ENCODE measurements at regions not wholly inside any gene's neighbourhood (a gene's known extent, or its start where the extent isn't known, plus 50 kb on each side); places are given as distances from the start of the nearest gene placed in this dataset.
A peak's percentile ranks its signal among the peaks of the same experiment; 100 is the strongest.

DNA sequence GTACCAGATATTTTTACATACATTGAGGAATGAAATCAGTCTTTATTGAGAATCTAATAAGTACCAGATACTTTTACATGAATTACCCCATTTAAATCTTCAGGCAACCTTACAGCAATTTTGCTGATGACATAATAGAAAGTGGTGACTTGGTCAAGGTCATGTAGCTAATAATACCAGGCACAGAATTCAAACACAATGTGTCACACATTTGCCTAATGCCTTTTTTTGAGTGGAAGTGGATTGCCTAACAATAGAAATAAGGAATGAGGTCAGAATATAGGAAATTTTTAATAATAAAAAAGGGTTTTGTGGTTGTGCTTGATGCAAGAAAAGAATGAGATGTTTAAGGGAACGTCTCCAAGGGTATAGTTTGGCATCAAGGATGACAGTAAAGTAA is 466.6 kb upstream of the IGFBP3 start:
- TF ChIP-seq, protein P1, sequence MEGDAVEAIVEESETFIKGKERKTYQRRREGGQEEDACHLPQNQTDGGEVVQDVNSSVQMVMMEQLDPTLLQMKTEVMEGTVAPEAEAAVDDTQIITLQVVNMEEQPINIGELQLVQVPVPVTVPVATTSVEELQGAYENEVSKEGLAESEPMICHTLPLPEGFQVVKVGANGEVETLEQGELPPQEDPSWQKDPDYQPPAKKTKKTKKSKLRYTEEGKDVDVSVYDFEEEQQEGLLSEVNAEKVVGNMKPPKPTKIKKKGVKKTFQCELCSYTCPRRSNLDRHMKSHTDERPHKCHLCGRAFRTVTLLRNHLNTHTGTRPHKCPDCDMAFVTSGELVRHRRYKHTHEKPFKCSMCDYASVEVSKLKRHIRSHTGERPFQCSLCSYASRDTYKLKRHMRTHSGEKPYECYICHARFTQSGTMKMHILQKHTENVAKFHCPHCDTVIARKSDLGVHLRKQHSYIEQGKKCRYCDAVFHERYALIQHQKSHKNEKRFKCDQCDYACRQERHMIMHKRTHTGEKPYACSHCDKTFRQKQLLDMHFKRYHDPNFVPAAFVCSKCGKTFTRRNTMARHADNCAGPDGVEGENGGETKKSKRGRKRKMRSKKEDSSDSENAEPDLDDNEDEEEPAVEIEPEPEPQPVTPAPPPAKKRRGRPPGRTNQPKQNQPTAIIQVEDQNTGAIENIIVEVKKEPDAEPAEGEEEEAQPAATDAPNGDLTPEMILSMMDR (IDR thresholded peaks at IDR 0.05): no peak

DNA sequence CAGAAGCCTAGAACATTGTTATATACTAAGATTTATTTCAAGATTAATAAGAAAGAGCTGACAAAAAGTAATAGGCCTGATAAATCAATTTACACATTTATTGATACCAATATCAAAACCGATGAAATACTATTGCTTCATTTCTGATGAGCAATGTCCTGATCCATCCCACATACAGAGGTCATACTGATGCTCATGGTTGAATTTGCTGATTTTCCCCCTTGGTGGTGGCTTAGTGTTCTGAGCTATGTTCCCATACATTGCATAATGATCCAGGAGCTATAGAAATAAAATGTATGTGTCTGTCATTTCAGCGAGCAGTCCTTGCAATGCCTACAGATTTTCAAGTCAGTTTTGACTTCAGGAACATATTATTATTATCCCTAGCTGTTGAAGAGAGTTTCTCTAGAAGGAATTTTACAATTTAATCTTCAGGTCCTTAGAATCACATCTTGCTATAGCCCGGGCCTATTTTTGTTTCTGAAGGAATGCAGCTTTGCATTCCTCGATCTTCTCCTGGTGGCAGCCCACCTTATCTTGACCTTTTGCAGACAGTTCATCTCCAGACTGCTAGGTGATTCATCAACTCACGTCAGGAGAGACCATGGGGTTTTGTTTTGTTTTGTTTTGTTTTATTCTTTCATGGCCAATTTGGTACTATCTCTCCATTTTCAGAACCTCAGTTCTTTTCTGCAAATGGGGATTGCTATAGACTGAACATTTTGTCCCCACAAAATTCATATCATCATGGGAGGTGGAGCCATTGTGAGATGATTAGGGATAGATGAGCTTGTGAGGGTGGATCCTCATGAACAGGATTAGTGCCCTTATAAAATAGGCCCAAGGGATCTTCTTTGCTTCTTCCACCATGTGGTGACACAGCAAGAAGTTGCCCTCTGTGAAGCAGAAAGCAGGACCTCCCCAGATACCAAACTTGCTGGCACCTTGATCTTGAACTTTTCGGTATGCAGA is 465.6 kb upstream of the IGFBP3 start:
- Mint-ChIP-seq H3K4me3 (ENCODE audit: unreplicated experiment) (no peak overlapping the region), H3K4me1 (ENCODE audit: unreplicated experiment) (peaks cover 27% of the 10 kb centered on the region), H3K9me3 (ENCODE audit: unreplicated experiment) (peaks cover 17% of the 10 kb centered on the region), H3K27ac (ENCODE audit: unreplicated experiment) (peak overlapping the region; percentile 75), H3K27me3 (ENCODE audit: unreplicated experiment) (no peaks in the 10 kb centered on the region), H3K36me3 (ENCODE audit: unreplicated experiment) (no peaks in the 10 kb centered on the region)
- TF ChIP-seq, protein P1 (IDR thresholded peaks at IDR 0.05): no peak
- no peak for DNase-seq (ENCODE audit: extremely low spot score, unreplicated experiment)

More for the DNA sequence above, 466.6 kb upstream of the IGFBP3 start:
- no peak overlapping the region for H3K4me3 Mint-ChIP-seq (ENCODE audit: unreplicated experiment)
- no peak overlapping the region for H3K27ac Mint-ChIP-seq (ENCODE audit: unreplicated experiment)
- H3K27me3 Mint-ChIP-seq (ENCODE audit: unreplicated experiment): no peaks in the 10 kb centered on the region
- H3K9me3 Mint-ChIP-seq (ENCODE audit: unreplicated experiment): peaks cover 13% of the 10 kb centered on the region
- no peaks in the 10 kb centered on the region for H3K36me3 Mint-ChIP-seq (ENCODE audit: unreplicated experiment)
- peaks cover 27% of the 10 kb centered on the region for H3K4me1 Mint-ChIP-seq (ENCODE audit: unreplicated experiment)
- no peak for DNase-seq (ENCODE audit: extremely low spot score, unreplicated experiment)

DNA sequence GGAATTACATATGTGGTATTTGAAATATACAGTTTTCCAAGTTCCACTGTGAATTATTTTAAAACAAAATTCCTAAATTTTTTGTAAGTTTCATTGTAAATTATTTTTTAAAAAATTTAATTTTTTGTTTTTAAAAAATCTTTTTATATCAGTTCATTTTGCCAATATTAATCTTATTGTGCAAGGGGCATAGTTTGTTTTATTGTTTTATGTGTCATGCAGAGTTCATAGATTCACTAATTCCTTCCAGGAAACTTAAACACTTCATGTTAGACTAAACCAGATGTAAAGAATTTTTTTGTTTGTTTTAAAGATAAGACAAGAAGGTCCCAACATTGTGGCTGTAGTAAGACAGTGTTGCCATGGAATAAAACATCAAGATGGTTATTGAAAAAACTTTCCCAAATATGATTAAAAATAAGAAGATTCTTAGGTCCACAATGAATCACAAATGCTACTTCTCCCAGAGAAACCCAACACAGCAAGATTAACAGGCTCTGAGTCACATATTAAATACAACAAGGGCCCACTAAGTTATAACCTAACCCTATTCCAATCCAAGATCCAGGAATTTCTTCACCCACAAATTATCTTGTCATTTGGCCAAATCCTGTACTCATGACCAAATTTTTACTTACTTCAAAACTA is 464.7 kb upstream of the IGFBP3 start:
- TF ChIP-seq, protein P1 (IDR thresholded peaks at IDR 0.05): no peak
- Mint-ChIP-seq H3K27ac (ENCODE audit: unreplicated experiment) (peak overlapping the region; percentile 62), H3K9me3 (ENCODE audit: unreplicated experiment) (peaks cover 17% of the 10 kb centered on the region), H3K36me3 (ENCODE audit: unreplicated experiment) (no peaks in the 10 kb centered on the region), H3K27me3 (ENCODE audit: unreplicated experiment) (no peaks in the 10 kb centered on the region), H3K4me1 (ENCODE audit: unreplicated experiment) (peaks cover 27% of the 10 kb centered on the region), H3K4me3 (ENCODE audit: unreplicated experiment) (no peak overlapping the region)
- DNase-seq (ENCODE audit: extremely low spot score, unreplicated experiment): no peak

DNA sequence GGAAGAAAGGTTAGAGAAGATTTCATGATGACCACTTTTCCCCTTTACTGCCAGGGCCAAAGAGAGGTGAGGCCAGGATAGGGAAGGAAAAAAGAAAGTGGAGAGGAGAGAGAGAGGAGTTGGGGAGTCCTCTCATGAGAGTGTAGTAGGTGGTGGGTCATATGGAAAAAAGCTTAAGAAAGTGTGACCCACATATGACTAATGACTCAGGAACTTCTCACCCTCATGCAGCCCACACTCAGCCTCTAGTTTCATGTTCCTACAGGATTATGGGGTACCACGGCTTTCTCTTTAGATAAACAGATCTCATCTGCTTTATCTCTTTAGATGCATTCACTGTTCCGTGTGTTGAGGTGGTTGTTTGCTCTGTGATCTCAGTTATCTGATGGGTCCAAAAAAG is 462.5 kb upstream of the IGFBP3 start:
- Mint-ChIP-seq H3K4me3 (ENCODE audit: unreplicated experiment) (no peak overlapping the region), H3K36me3 (ENCODE audit: unreplicated experiment) (no peaks in the 10 kb centered on the region), H3K27me3 (ENCODE audit: unreplicated experiment) (no peaks in the 10 kb centered on the region), H3K4me1 (ENCODE audit: unreplicated experiment) (peaks cover 27% of the 10 kb centered on the region), H3K9me3 (ENCODE audit: unreplicated experiment) (peaks cover 12% of the 10 kb centered on the region), H3K27ac (ENCODE audit: unreplicated experiment) (no peak overlapping the region)
- no peak for DNase-seq (ENCODE audit: extremely low spot score, unreplicated experiment)
- TF ChIP-seq, protein P1 (IDR thresholded peaks at IDR 0.05): no peak
